ENCODE measurements at regions not wholly inside any gene's neighbourhood (a gene's known extent, or its start where the extent isn't known, plus 50 kb on each side); places are given as distances from the start of the nearest gene placed in this dataset.

DNA sequence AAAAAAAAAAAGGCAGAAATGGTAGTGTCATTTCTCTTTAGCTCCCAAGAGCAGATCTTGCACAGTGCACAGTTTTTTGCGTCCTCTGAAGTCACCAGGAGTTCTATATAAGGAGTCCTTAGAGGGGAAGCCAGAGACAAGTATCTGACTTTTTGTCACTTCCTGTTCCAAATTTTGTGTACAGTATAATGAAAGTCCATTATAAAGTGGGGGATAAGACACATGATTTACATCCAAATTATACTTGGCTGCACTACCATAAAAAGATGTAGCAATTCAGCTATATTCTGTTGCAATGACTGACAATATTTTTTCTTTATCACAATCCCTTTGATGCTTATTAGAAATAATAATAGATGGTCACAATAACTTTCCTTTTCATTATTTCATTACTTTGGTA lies 1276.9 kb upstream of the ADGRL2 start:
- TF ChIP-seq CREB1 (IDR thresholded peaks at IDR 0.05; ENCODE audit: low read depth): no peak
- TF ChIP-seq TAF1 (IDR thresholded peaks at IDR 0.05; ENCODE audit: low read depth): no peak
- no peak for TF ChIP-seq NFIC (IDR thresholded peaks at IDR 0.05)
- TF ChIP-seq, protein P1, sequence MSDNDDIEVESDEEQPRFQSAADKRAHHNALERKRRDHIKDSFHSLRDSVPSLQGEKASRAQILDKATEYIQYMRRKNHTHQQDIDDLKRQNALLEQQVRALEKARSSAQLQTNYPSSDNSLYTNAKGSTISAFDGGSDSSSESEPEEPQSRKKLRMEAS (IDR thresholded peaks at IDR 0.05): no peak
- no peak for TF ChIP-seq TCF12 (IDR thresholded peaks at IDR 0.05; ENCODE audit: low read depth)

DNA sequence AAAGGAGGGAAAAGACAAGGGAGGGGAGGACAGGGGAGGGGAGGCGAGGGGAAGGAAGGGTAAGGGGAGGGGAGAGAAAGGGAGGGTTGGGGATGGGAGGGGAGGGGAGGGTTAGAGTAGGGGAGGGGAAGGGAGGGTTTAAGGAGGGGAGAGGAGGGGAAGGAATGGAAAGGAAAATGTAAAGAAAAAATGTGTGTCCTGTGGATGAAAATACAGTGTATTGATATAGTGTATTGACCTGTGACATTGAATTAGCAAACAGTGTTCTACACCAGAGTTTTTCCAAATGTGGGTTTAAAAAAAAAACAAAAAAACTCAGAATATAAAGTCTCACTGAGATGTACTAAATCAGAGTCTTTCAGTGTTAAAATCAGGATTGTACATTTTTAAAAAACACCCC lies 1279.8 kb upstream of the ADGRL2 start:
- TF ChIP-seq, protein P2, sequence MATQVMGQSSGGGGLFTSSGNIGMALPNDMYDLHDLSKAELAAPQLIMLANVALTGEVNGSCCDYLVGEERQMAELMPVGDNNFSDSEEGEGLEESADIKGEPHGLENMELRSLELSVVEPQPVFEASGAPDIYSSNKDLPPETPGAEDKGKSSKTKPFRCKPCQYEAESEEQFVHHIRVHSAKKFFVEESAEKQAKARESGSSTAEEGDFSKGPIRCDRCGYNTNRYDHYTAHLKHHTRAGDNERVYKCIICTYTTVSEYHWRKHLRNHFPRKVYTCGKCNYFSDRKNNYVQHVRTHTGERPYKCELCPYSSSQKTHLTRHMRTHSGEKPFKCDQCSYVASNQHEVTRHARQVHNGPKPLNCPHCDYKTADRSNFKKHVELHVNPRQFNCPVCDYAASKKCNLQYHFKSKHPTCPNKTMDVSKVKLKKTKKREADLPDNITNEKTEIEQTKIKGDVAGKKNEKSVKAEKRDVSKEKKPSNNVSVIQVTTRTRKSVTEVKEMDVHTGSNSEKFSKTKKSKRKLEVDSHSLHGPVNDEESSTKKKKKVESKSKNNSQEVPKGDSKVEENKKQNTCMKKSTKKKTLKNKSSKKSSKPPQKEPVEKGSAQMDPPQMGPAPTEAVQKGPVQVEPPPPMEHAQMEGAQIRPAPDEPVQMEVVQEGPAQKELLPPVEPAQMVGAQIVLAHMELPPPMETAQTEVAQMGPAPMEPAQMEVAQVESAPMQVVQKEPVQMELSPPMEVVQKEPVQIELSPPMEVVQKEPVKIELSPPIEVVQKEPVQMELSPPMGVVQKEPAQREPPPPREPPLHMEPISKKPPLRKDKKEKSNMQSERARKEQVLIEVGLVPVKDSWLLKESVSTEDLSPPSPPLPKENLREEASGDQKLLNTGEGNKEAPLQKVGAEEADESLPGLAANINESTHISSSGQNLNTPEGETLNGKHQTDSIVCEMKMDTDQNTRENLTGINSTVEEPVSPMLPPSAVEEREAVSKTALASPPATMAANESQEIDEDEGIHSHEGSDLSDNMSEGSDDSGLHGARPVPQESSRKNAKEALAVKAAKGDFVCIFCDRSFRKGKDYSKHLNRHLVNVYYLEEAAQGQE (IDR thresholded peaks at IDR 0.05; ENCODE audit: low read depth): no peak
- TF ChIP-seq, protein P3, sequence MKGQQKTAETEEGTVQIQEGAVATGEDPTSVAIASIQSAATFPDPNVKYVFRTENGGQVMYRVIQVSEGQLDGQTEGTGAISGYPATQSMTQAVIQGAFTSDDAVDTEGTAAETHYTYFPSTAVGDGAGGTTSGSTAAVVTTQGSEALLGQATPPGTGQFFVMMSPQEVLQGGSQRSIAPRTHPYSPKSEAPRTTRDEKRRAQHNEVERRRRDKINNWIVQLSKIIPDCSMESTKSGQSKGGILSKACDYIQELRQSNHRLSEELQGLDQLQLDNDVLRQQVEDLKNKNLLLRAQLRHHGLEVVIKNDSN (IDR thresholded peaks at IDR 0.05): no peak
- TF ChIP-seq CEBPB (IDR thresholded peaks at IDR 0.05) (no peak), TAF1 (IDR thresholded peaks at IDR 0.05; ENCODE audit: low read depth) (no peak), TCF12 (IDR thresholded peaks at IDR 0.05; ENCODE audit: low read depth) (no peak), ZBTB7A (IDR thresholded peaks at IDR 0.05; ENCODE audit: low read depth) (no peak), FOXM1 (IDR thresholded peaks at IDR 0.05; ENCODE audit: borderline replicate concordance, low read depth) (no peak), NFIC (IDR thresholded peaks at IDR 0.05) (no peak), CREB1 (IDR thresholded peaks at IDR 0.05; ENCODE audit: low read depth) (no peak), RAD21 (IDR thresholded peaks at IDR 0.05; ENCODE audit: low read depth) (no peak), TEAD4 (IDR thresholded peaks at IDR 0.05) (no peak), EP300 (IDR thresholded peaks at IDR 0.05; ENCODE audit: borderline replicate concordance) (no peak), YY1 (IDR thresholded peaks at IDR 0.05; ENCODE audit: low read depth) (no peak), EGR1 (IDR thresholded peaks at IDR 0.05) (no peak)
- TF ChIP-seq, protein P1 (IDR thresholded peaks at IDR 0.05): no peak

DNA sequence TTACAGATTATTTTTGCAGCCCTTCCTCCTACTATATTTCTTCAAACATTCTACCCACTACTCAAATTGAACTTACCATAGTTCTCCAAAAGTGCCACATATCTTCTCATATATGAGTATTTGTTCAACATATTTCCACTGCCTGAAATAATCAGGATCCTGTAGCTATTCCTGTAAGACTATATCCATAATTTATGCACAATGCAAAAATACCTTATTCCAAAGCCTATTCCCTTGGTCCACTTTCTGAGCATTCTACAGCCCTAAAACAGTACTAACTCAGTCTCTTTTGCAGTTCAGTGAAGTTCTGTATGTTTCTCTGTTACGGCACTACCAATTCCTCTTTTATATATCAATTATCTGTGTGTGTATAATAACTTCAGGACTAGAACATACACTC lies 1283.7 kb upstream of the ADGRL2 start:
- TF ChIP-seq ZBTB7A (IDR thresholded peaks at IDR 0.05; ENCODE audit: low read depth) (no peak), TCF12 (IDR thresholded peaks at IDR 0.05; ENCODE audit: low read depth) (no peak), EGR1 (IDR thresholded peaks at IDR 0.05) (no peak), TAF1 (IDR thresholded peaks at IDR 0.05; ENCODE audit: low read depth) (no peak), RAD21 (IDR thresholded peaks at IDR 0.05; ENCODE audit: low read depth) (no peak), TEAD4 (IDR thresholded peaks at IDR 0.05) (no peak), CREB1 (IDR thresholded peaks at IDR 0.05; ENCODE audit: low read depth) (no peak), YY1 (IDR thresholded peaks at IDR 0.05; ENCODE audit: low read depth) (no peak), CEBPB (IDR thresholded peaks at IDR 0.05) (no peak), FOXM1 (IDR thresholded peaks at IDR 0.05; ENCODE audit: borderline replicate concordance, low read depth) (no peak), NFIC (IDR thresholded peaks at IDR 0.05) (no peak), EP300 (IDR thresholded peaks at IDR 0.05; ENCODE audit: borderline replicate concordance) (no peak)
- TF ChIP-seq, protein P2 (IDR thresholded peaks at IDR 0.05; ENCODE audit: low read depth): no peak
- TF ChIP-seq, protein P1 (IDR thresholded peaks at IDR 0.05): no peak
- TF ChIP-seq, protein P3 (IDR thresholded peaks at IDR 0.05): no peak

DNA sequence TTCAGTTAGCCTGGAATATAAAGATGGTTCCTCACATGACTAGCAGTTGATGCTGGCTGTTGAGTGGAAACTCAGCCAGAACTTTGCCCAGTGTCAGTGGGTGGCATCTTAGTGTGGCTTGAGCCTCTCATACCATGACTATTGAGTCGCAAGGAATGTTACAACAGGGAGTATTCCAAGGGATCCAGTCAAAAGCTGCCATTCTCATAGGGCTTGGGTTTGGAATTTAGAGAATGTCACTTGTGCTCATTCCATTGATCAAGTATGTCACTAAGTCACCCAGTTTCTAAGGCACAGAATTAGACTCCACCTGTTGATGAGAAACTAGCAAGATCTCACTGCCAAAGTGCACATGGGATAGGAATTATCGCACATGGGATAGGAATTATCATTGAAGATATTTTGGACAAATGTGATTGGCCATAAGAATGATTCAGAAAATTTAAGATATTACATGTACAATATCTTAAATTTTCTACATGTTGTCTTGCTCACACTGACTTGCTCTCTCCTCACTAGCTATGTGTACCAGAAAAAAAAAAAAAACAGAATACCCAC lies 1290.7 kb upstream of the ADGRL2 start:
- no peak for TF ChIP-seq ZBTB7A (IDR thresholded peaks at IDR 0.05; ENCODE audit: low read depth)
- peak; percentile 50 for TF ChIP-seq TEAD4 (IDR thresholded peaks at IDR 0.05)
- TF ChIP-seq, protein P1 (IDR thresholded peaks at IDR 0.05): no peak
- TF ChIP-seq NFIC (IDR thresholded peaks at IDR 0.05): no peak

DNA sequence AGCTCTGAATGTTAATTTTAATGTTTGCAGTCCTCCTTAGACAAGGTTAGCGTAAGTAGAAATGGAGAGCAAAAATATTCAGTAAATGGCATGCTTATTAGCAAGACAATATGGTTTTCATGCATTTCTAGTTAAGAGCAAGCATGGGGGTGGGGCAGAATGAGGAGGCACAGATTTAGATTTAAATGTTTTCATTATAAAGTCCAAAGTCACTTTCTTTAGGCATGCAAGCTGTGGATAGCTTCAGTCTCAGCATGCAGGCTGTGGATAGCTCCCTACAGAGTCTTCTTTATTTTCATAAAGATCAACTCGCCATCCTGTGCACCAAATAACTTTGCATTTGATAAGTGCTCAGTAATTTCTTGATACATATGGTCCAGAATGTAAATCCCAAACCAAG lies 1294.5 kb upstream of the ADGRL2 start:
- TF ChIP-seq ZBTB7A (IDR thresholded peaks at IDR 0.05; ENCODE audit: low read depth): no peak
- no peak for TF ChIP-seq EP300 (IDR thresholded peaks at IDR 0.05; ENCODE audit: borderline replicate concordance)
- TF ChIP-seq TAF1 (IDR thresholded peaks at IDR 0.05; ENCODE audit: low read depth): no peak
- TF ChIP-seq, protein P3 (IDR thresholded peaks at IDR 0.05): no peak
- TF ChIP-seq FOXM1 (IDR thresholded peaks at IDR 0.05; ENCODE audit: borderline replicate concordance, low read depth): no peak
- TF ChIP-seq, protein P2 (IDR thresholded peaks at IDR 0.05; ENCODE audit: low read depth): no peak
